Fibroblast of lung (primary cell): ENCODE measurements at regions not wholly inside any gene's neighbourhood (a gene's known extent, or its start where the extent isn't known, plus 50 kb on each side); places are given as distances from the start of the nearest gene placed in this dataset.

Experiments used
- DNase-seq, 2 donors: peaks; one replicate each; pipeline versions ENCODE4 v3.0.0 to v3.0.0-alpha.2; 2010; ENCODE audit warnings: low read depth in 2 of 2
- H2AFZ ChIP-seq: 2 replicates; pipeline ENCODE4 v1.5.1; 2012; ENCODE audit warnings: low read length, control low read depth, inconsistent platforms
- H3K27ac ChIP-seq: 2 replicates; pipeline ENCODE4 v1.5.1; 2011; ENCODE audit warnings: low read length, control low read depth; ENCODE audit not compliant: insufficient read depth
- H3K27me3 ChIP-seq: 2 replicates; pipeline ENCODE4 v1.5.1; 2011; ENCODE audit warnings: mild to moderate bottlenecking, low read length; ENCODE audit not compliant: control insufficient read depth, insufficient read depth
- H3K36me3 ChIP-seq: 2 replicates; pipeline ENCODE4 v1.5.1; 2011; ENCODE audit warnings: low read length; ENCODE audit not compliant: control insufficient read depth, insufficient read depth
- H3K4me1 ChIP-seq: 2 replicates; pipeline ENCODE4 v1.5.1; 2011; ENCODE audit warnings: low read length; ENCODE audit not compliant: control insufficient read depth, insufficient read depth; ENCODE audit errors: extremely low read depth
- H3K4me2 ChIP-seq: 2 replicates; pipeline ENCODE4 v1.5.1; 2011; ENCODE audit warnings: low read length, control low read depth; ENCODE audit not compliant: insufficient read depth; ENCODE audit errors: extremely low read depth
- H3K4me3 ChIP-seq, 4 experiments: fragments of 200-600 bp in 1 of 4; sonication (generic) in 1 of 4; replicated peaks in 1 of 4; 2 replicates each; pipeline ENCODE4 v1.5.1; 2011 to 2016; ENCODE audit warnings: low read length in 4 of 4, low read depth in 3 of 4, mild to moderate bottlenecking in 3 of 4, control low read depth in 2 of 4, inconsistent platforms in 1 of 4, mixed read lengths in 1 of 4; ENCODE audit not compliant: insufficient read depth in 1 of 4; ENCODE audit errors: control extremely low read depth in 1 of 4
- H3K79me2 ChIP-seq: 2 replicates; pipeline ENCODE4 v1.5.1; 2012; ENCODE audit warnings: mild to moderate bottlenecking, low read length, inconsistent platforms; ENCODE audit not compliant: control insufficient read depth, insufficient read depth
- H3K9ac ChIP-seq: 2 replicates; pipeline ENCODE4 v1.5.1; 2011; ENCODE audit warnings: mild to moderate bottlenecking, low read length, control low read depth; ENCODE audit not compliant: insufficient read depth
- H3K9me3 ChIP-seq: 2 replicates; pipeline ENCODE4 v1.5.1; 2012; ENCODE audit warnings: low read depth, low read length; ENCODE audit not compliant: control insufficient read depth, insufficient read depth
- H4K20me1 ChIP-seq: 2 replicates; pipeline ENCODE4 v1.5.1; 2011; ENCODE audit warnings: low read length; ENCODE audit not compliant: control insufficient read depth, insufficient read depth; ENCODE audit errors: extremely low read depth
- EZH2 ChIP-seq: IDR thresholded peaks from 2 replicates; pipeline ENCODE4 v1.5.1; 2012; ENCODE audit warnings: low read length, control low read depth, mild to moderate bottlenecking; ENCODE audit errors: missing control alignments
- TF ChIP-seq, protein P1 (sequence below), 2 donors: IDR thresholded peaks in 1 of 2; conservative IDR thresholded peaks in 1 of 2; 1 replicate in 1 of 2; 2 replicates in 1 of 2; pipeline ENCODE4 v1.5.1; 2011 to 2012; ENCODE audit warnings: low read length in 2 of 2, control low read depth in 1 of 2, inconsistent platforms in 1 of 2, low read depth in 1 of 2, mild to moderate bottlenecking in 1 of 2

DNA sequence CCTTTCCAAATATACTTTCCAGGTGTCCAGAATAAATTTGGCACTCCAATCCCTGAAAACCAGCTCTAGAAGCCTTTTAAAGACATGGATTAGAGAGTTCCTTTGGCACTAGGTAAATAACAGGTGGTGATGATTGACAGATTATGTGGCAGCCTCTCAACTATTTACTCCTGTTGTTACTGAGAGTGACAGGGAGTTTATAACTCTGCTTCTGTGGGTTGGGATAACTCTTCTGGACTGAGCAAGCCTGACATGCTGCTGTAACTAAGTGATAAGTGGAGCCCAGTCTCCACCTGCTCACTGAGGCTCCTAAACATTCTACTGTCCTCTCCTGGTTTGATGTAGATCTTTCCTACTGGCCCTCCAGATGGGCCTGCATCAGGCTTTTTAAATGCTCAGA, 693.2 kb upstream of the FTMT start:
- TF ChIP-seq, protein P1, sequence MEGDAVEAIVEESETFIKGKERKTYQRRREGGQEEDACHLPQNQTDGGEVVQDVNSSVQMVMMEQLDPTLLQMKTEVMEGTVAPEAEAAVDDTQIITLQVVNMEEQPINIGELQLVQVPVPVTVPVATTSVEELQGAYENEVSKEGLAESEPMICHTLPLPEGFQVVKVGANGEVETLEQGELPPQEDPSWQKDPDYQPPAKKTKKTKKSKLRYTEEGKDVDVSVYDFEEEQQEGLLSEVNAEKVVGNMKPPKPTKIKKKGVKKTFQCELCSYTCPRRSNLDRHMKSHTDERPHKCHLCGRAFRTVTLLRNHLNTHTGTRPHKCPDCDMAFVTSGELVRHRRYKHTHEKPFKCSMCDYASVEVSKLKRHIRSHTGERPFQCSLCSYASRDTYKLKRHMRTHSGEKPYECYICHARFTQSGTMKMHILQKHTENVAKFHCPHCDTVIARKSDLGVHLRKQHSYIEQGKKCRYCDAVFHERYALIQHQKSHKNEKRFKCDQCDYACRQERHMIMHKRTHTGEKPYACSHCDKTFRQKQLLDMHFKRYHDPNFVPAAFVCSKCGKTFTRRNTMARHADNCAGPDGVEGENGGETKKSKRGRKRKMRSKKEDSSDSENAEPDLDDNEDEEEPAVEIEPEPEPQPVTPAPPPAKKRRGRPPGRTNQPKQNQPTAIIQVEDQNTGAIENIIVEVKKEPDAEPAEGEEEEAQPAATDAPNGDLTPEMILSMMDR (conservative IDR thresholded peaks at IDR 0.05 in 1 of 2, IDR thresholded peaks at IDR 0.05 in 1 of 2; ENCODE audit: low read depth in 1 of 2, low read length in 2 of 2), result no peak
- TF ChIP-seq EZH2, result no peak
- no peak for DNase-seq
- no peak overlapping the region for H3K4me2 ChIP-seq
- H3K36me3 ChIP-seq, result no peaks in the 10 kb centered on the region
- no peaks in the 10 kb centered on the region for H3K27me3 ChIP-seq
- H3K4me3 ChIP-seq, result no peak overlapping the region
- H3K79me2 ChIP-seq, result no peaks in the 10 kb centered on the region
- H3K27ac ChIP-seq, result no peak overlapping the region
- no peaks in the 10 kb centered on the region for H3K4me1 ChIP-seq
- H4K20me1 ChIP-seq, result no peaks in the 10 kb centered on the region
- no peaks in the 10 kb centered on the region for H3K9me3 ChIP-seq
- no peak overlapping the region for H3K9ac ChIP-seq
- H2AFZ ChIP-seq, result no peak overlapping the region

DNA sequence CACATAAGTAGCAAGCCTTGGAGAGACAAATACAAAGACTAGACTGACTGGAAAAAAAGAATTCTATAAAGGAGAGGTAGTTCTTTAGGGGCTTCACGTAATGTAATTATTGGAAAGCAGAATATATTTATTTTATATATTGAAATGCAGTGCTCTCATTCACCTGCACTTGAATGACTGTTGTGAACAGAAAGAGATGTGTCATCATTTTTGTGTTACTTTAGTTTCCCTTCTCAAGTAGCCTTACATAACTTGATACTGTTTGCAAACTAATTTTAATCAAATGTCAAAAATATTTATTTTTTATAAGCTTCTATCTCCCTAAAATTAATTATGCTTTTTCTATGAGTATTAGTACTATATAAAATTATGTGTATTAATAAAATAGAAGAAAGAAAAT, 691.1 kb upstream of the FTMT start:
- TF ChIP-seq, protein P1 (conservative IDR thresholded peaks at IDR 0.05 in 1 of 2, IDR thresholded peaks at IDR 0.05 in 1 of 2; ENCODE audit: low read depth in 1 of 2, low read length in 2 of 2), result no peak
- TF ChIP-seq EZH2, result no peak

DNA sequence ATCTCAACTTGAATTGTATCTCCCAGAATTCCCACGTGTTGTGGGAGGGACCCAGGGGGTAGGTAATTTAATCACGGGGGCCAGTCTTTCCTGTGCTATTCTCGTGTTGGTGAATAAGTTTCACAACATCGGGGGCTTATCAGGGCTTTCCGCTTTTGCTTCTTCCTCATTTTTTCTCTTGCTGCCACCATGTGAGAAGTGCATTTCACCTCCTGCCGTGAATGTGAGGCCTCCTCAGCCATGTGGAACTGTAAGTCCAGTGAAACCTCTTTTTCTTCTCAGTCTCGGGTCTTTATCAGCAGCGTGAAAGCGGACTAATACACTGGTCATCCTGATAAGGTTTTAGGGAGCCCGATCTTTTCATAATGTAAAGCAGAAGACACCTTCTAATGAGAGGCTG, 687.0 kb upstream of the FTMT start:
- TF ChIP-seq, protein P1 (conservative IDR thresholded peaks at IDR 0.05 in 1 of 2, IDR thresholded peaks at IDR 0.05 in 1 of 2; ENCODE audit: low read depth in 1 of 2, low read length in 2 of 2), result no peak
- no peak for TF ChIP-seq EZH2
- Histone ChIP-seq H3K4me3 (no peak overlapping the region), H3K36me3 (no peaks in the 10 kb centered on the region), H3K27me3 (no peaks in the 10 kb centered on the region), H3K79me2 (no peaks in the 10 kb centered on the region), H2AFZ (no peak overlapping the region), H3K9me3 (no peaks in the 10 kb centered on the region), H4K20me1 (no peaks in the 10 kb centered on the region), H3K4me1 (no peaks in the 10 kb centered on the region), H3K27ac (no peak overlapping the region), H3K4me2 (no peak overlapping the region), H3K9ac (no peak overlapping the region)
- no peak for DNase-seq

More for the DNA sequence above, 691.1 kb upstream of the FTMT start:
- no peaks in the 10 kb centered on the region for H3K79me2 ChIP-seq
- H3K9me3 ChIP-seq, result no peaks in the 10 kb centered on the region
- no peaks in the 10 kb centered on the region for H3K4me1 ChIP-seq
- H3K4me2 ChIP-seq, result no peak overlapping the region
- H3K9ac ChIP-seq, result no peak overlapping the region
- H3K27ac ChIP-seq, result no peak overlapping the region
- H4K20me1 ChIP-seq, result no peaks in the 10 kb centered on the region
- H3K4me3 ChIP-seq, result no peak overlapping the region
- no peaks in the 10 kb centered on the region for H3K36me3 ChIP-seq
- no peaks in the 10 kb centered on the region for H3K27me3 ChIP-seq
- H2AFZ ChIP-seq, result no peak overlapping the region
- DNase-seq, result no peak
